ENCODE measurements at regions not wholly inside any gene's neighbourhood (a gene's known extent, or its start where the extent isn't known, plus 50 kb on each side); places are given as distances from the start of the nearest gene placed in this dataset.

GRCh38 chr4:24180586-24180985 lies 290.7 kb upstream of the PPARGC1A start:
- TF ChIP-seq CTCF (IDR thresholded peaks at IDR 0.05): no peak

GRCh38 chr4:24179201-24179840 lies 289.5 kb upstream of the PPARGC1A start:
- TF ChIP-seq CTCF (IDR thresholded peaks at IDR 0.05): no peak

- TF ChIP-seq CTCF (IDR thresholded peaks at IDR 0.05): no peak
These were observed 285.9 kb upstream of the PPARGC1A start for GRCh38 chr4:24175707-24176106.

GRCh38 chr4:24174602-24175001 lies 284.8 kb upstream of the PPARGC1A start:
- no peak for TF ChIP-seq CTCF (IDR thresholded peaks at IDR 0.05)

GRCh38 chr4:24172406-24172805 lies 282.6 kb upstream of the PPARGC1A start:
- no peak for TF ChIP-seq CTCF (IDR thresholded peaks at IDR 0.05)

- no peak for TF ChIP-seq CTCF (IDR thresholded peaks at IDR 0.05)
These were observed 280.1 kb upstream of the PPARGC1A start for GRCh38 chr4:24169956-24170355.

GRCh38 chr4:24168658-24169057 lies 278.8 kb upstream of the PPARGC1A start:
- TF ChIP-seq CTCF (IDR thresholded peaks at IDR 0.05): no peak

GRCh38 chr4:24166501-24166900 lies 276.7 kb upstream of the PPARGC1A start:
- no peak for TF ChIP-seq CTCF (IDR thresholded peaks at IDR 0.05)
